K562 (cell line): ENCODE measurements at regions not wholly inside any gene's neighbourhood (a gene's known extent, or its start where the extent isn't known, plus 50 kb on each side); places are given as distances from the start of the nearest gene placed in this dataset.

Source experiments
- AFF1 ChIP-seq, 2 experiments: fragments of 450-650 bp; IDR thresholded peaks; 2 replicates each; pipeline ENCODE4 v1.6.1; 2018; ENCODE audit warnings: mild to moderate bottlenecking in 2 of 2, low read depth in 1 of 2; ENCODE audit not compliant: partially characterized antibody in 2 of 2
- ARID1B ChIP-seq: fragments of 450-650 bp; IDR thresholded peaks from 2 replicates; pipeline ENCODE4 v1.6.1; 2016; ENCODE audit warnings: antibody characterized with exemption, mild to moderate bottlenecking, inconsistent platforms
- BMI1 ChIP-seq: fragments of 150-350 bp; IDR thresholded peaks from 2 replicates; pipeline ENCODE4 v1.6.1; 2014; ENCODE audit warnings: low read length
- CC2D1A ChIP-seq: fragments of 450-650 bp; IDR thresholded peaks from 2 replicates; pipeline ENCODE4 v1.6.1; 2017; ENCODE audit warnings: mild to moderate bottlenecking
- ETV6 ChIP-seq, 3 experiments: fragments of 150-350 bp in 1 of 3; sonication (generic) in 1 of 3; formaldehyde crosslinking in 1 of 3; IDR thresholded peaks; 2 replicates each; pipeline versions ENCODE4 v1.6.1 to v1.8.0; 2014 to 2022; ENCODE audit warnings: borderline replicate concordance in 2 of 3, low read depth in 2 of 3, antibody characterized with exemption in 1 of 3, low read length in 1 of 3, mild to moderate bottlenecking in 1 of 3, missing genetic modification reagents in 1 of 3
- GATAD2A ChIP-seq: fragments of 450-650 bp; IDR thresholded peaks from 2 replicates; pipeline ENCODE4 v1.6.1; 2017
- HBP1 ChIP-seq: fragments of 450-650 bp; formaldehyde crosslinking; IDR thresholded peaks from 2 replicates; pipeline ENCODE4 v1.4.0; 2022; ENCODE audit warnings: missing genetic modification characterization
- HDAC1 ChIP-seq, 2 experiments: fragments of 450-650 bp; IDR thresholded peaks; 2 replicates each; pipeline ENCODE4 v1.6.1; 2016 to 2017; ENCODE audit warnings: inconsistent platforms in 1 of 2, mild to moderate bottlenecking in 1 of 2, moderate library complexity in 1 of 2
- MCM3 ChIP-seq: fragments of 450-650 bp; IDR thresholded peaks from 2 replicates; pipeline ENCODE4 v1.6.1; 2016
- MTA2 ChIP-seq: fragments of 450-650 bp; IDR thresholded peaks from 2 replicates; pipeline ENCODE4 v1.6.1; 2016; ENCODE audit warnings: low read depth
- MXD1 ChIP-seq: fragments of 250-450 bp; sonication (Bioruptor Pico); IDR thresholded peaks from 2 replicates; pipeline ENCODE4 v1.8.0; 2021; ENCODE audit warnings: borderline replicate concordance, mild to moderate bottlenecking, moderate library complexity; ENCODE audit not compliant: poor library complexity, severe bottlenecking
- MYC ChIP-seq, 2 experiments: fragments of 250-450 bp in 1 of 2; sonication (Bioruptor Pico) in 1 of 2; IDR thresholded peaks; 2 replicates each; pipeline versions ENCODE4 v1.5.1 to v1.6.1; 2012 to 2021; ENCODE audit warnings: low read depth in 2 of 2, borderline replicate concordance in 1 of 2, improper control_type of control experiment in 1 of 2, low read length in 1 of 2, mild to moderate bottlenecking in 1 of 2, moderate library complexity in 1 of 2
- NBN ChIP-seq: fragments of 450-650 bp; IDR thresholded peaks from 2 replicates; pipeline ENCODE4 v1.6.1; 2016; ENCODE audit warnings: low read depth, mild to moderate bottlenecking
- OTX1 ChIP-seq: fragments of 450-650 bp; formaldehyde crosslinking; IDR thresholded peaks from 2 replicates; pipeline ENCODE4 v1.4.0; 2022; ENCODE audit warnings: mild to moderate bottlenecking
- SMARCA5 ChIP-seq: fragments of 450-650 bp; IDR thresholded peaks from 2 replicates; pipeline ENCODE4 v1.6.1; 2016
- ZBTB26 ChIP-seq: fragments of 450-650 bp; formaldehyde crosslinking; IDR thresholded peaks from 2 replicates; pipeline ENCODE4 v1.4.0; 2022; ENCODE audit warnings: missing genetic modification characterization
- ZNF830 ChIP-seq: fragments of 250-450 bp; sonication (Bioruptor Pico); IDR thresholded peaks from 2 replicates; pipeline ENCODE4 v1.5.0; 2021; ENCODE audit warnings: mild to moderate bottlenecking

GRCh38 chr6:150308812-150309645, 59.8 kb upstream of the IYD start (continued):
- TF ChIP-seq MXD1 (CRISPR knock-in tag) = no peak
- peak in 1 of 2 experiments; percentile 60; a peak in 1 of 4 replicates for TF ChIP-seq ETV6 (IDR thresholded peaks at IDR 0.05; ENCODE audit: borderline replicate concordance in 1 of 2, low read depth in 2 of 2, low read length in 1 of 2)
- no peak for TF ChIP-seq ETV6 (CRISPR knock-in tag; IDR thresholded peaks at IDR 0.05; ENCODE audit: borderline replicate concordance)
- no peak for TF ChIP-seq BMI1
- TF ChIP-seq MYC (IDR thresholded peaks at IDR 0.05; ENCODE audit: low read depth, low read length) = no peak
- TF ChIP-seq MYC (CRISPR knock-in tag; IDR thresholded peaks at IDR 0.05; ENCODE audit: borderline replicate concordance, low read depth) = no peak
- TF ChIP-seq SMARCA5 = 0 out of 2 replicates have a peak, but pooled peaks have one; percentile 27
- TF ChIP-seq MTA2 = peak; percentile 59
- TF ChIP-seq MCM3 = no peak
- TF ChIP-seq ZNF830 (CRISPR knock-in tag) = no peak
- TF ChIP-seq HDAC1 (IDR thresholded peaks at IDR 0.05) = peak in 1 of 2 experiments; percentile 61; a peak in 1 of 4 replicates
- TF ChIP-seq ZBTB26 (CRISPR knock-in tag) = peak; percentile 92
- TF ChIP-seq AFF1 (IDR thresholded peaks at IDR 0.05; ENCODE audit: low read depth in 1 of 2, partially characterized antibody in 2 of 2) = peak in 1 of 2 experiments; percentile 20
- TF ChIP-seq OTX1 (CRISPR knock-in tag) = peak; percentile 81
- peak; percentile 65 for TF ChIP-seq HBP1 (CRISPR knock-in tag)
- TF ChIP-seq CC2D1A = peak; percentile 35; the same call in 1 of the 2 replicates
- 0 out of 2 replicates have a peak, but pooled peaks have one; percentile 80 for TF ChIP-seq GATAD2A
- TF ChIP-seq ARID1B = peak; percentile 24; the same call in 1 of the 2 replicates
- TF ChIP-seq NBN = 0 out of 2 replicates have a peak, but pooled peaks have one; percentile 25
- TF ChIP-seq, all 486 proteins: peak for 24
